Thymus (tissue), 11 donors: ENCODE measurements at regions not wholly inside any gene's neighbourhood (a gene's known extent, or its start where the extent isn't known, plus 50 kb on each side); places are given as distances from the start of the nearest gene placed in this dataset.

Experiments used
- DNase-seq, 9 donors: peaks; one replicate each; pipeline ENCODE4 v3.0.0-alpha.2; 2013; ENCODE audit warnings: low spot score in 9 of 9, low read depth in 6 of 9, missing footprints in 1 of 9
- H3K27ac ChIP-seq, 2 donors: one replicate each; pipeline ENCODE4 v1.5.1; 2013; ENCODE audit warnings: control low read depth in 1 of 2, low read depth in 1 of 2, low read length in 1 of 2, mild to moderate bottlenecking in 1 of 2, moderate library complexity in 1 of 2
- H3K27me3 ChIP-seq, 2 donors: one replicate each; pipeline ENCODE4 v1.5.1; 2013; ENCODE audit warnings: low read length in 1 of 2; ENCODE audit not compliant: control insufficient read depth in 2 of 2, insufficient read depth in 1 of 2
- H3K36me3 ChIP-seq, 2 donors: one replicate each; pipeline ENCODE4 v1.5.1; 2013; ENCODE audit warnings: low read length in 1 of 2, mild to moderate bottlenecking in 1 of 2, moderate library complexity in 1 of 2; ENCODE audit not compliant: control insufficient read depth in 2 of 2, insufficient read depth in 2 of 2
- H3K4me1 ChIP-seq, 2 donors: one replicate each; pipeline ENCODE4 v1.5.1; 2013; ENCODE audit warnings: low read length in 2 of 2; ENCODE audit not compliant: control insufficient read depth in 2 of 2, insufficient read depth in 2 of 2
- H3K4me3 ChIP-seq, 2 donors: one replicate each; pipeline ENCODE4 v1.5.1; 2013; ENCODE audit warnings: low read length in 2 of 2, control low read depth in 1 of 2, mild to moderate bottlenecking in 1 of 2
- H3K9me3 ChIP-seq, 2 donors: one replicate each; pipeline ENCODE4 v1.5.1; 2013; ENCODE audit warnings: low read length in 1 of 2, mild to moderate bottlenecking in 1 of 2; ENCODE audit not compliant: control insufficient read depth in 2 of 2, insufficient read depth in 1 of 2
- WGBS: extraction: QIAGEN DNeasy Blood & Tissue Kit; methylation state at CpG from one replicate; pipeline ENCODE4 v1.1.7; 2013; 5-methylcytosine and 5-hydroxymethylcytosine counted together
- donor health status: healthy.

- Histone ChIP-seq H3K27ac (no peak overlapping the region), H3K9me3 (no peaks in the 10 kb centered on the region), H3K4me1 (peaks cover 0 to 3% of the 10 kb centered on the region in 2 donors), H3K4me3 (no peak overlapping the region), H3K27me3 (no peaks in the 10 kb centered on the region), H3K36me3 (no peaks in the 10 kb centered on the region)
- no peak for DNase-seq
- 91% methylated on average over 5 of the region's 5 CpGs for WGBS
These were observed 190.7 kb downstream of the SNX19 start for GRCh38 chr11:130725421-130726233.

DNA sequence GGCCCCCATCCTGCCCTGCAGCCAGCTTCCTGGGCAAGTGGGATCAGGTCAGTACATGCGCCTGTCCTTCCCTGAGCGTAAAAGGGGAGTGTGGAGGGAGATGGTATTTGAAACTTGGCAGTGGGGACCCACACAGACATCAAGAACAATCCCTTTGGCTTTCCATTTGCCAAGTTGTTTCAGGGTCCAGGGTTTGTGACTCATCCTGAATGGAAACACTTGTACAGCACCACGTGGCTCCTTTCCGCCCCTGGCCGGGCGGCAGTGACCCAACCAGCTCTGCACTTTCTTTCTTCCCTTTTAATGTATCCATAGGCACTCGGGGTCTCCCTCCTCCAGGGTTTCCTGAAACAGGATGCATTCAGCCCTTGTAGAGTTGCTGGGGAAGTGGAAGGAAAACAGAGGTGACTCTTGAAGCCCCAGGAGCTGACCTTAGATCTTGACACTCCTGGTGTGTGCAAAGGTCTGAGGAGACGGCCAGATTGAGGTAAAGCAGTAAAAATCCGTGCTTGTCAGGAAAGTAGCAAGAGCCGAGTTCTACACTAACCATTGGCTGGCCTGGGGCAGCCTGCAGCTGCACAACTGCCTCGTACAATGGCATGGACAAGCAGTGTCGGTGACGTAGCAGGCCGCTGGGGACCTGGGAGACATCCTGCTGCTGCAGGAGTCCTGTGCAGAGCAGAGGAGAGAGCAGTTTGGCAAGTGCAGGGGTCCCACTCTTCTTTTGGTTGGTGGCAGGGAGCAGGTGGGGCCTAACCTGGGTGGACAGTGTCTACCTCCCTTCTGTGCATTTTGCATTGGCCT lies 189.8 kb downstream of the SNX19 start:
- H3K27me3 ChIP-seq = no peaks in the 10 kb centered on the region
- peaks cover 0 to 6% of the 10 kb centered on the region in 2 donors for H3K9me3 ChIP-seq
- no peak overlapping the region for H3K4me3 ChIP-seq
- WGBS = 87% methylated on average over 14 of the region's 14 CpGs
- peak overlapping the region in 1 of 2 donors; percentile 57 for H3K27ac ChIP-seq
- peaks cover 0 to 3% of the 10 kb centered on the region in 2 donors for H3K4me1 ChIP-seq
- H3K36me3 ChIP-seq = no peaks in the 10 kb centered on the region
- DNase-seq = no peak

DNA sequence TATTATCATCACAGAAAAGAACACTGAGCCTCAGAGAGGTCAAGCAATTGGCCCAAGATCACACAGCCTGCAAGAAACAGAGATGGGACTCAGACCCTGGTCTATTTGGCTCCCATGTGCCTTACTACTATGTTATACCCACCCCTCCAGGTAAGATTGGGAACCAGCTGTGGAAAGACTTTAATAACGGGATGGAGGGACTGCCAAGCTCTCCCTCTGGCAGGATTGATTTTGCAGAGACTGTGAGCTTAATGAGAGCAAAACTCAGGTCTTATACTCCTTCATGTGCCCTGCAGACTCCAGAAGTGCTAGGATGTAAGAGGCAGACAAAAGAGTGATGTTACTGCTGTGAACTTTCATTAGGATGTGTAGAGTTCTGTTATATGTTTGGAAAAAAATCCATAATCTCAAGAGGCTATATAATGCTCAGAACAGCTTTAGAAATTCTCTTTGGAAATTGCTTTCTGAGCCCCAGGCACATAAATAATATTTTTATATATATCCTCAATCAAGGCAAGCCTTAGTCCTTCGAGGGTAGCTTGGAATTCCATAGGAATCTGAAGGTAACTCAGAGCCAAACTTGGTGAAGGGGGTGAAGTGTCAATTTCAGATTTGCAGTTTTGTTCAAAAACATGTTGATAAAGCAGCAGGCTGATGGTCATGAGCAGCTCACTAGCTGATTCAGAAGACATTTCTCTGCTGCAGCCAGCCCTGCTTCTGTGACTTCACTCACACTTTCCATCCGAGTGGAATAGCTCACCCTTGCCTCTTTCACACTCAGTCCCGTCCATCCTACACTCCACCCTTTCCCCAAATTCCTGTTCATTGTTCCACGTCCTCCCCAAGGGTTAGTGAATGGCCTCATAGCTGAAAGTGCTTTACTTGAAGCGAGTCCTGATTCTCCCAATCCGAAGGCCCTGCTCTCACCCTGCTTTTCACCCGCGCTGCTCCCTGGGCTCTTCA lies 188.8 kb downstream of the SNX19 start:
- no peaks in the 10 kb centered on the region for H3K27me3 ChIP-seq
- H3K4me1 ChIP-seq = peaks cover 0 to 3% of the 10 kb centered on the region in 2 donors
- H3K4me3 ChIP-seq = no peak overlapping the region
- no peaks in the 10 kb centered on the region for H3K36me3 ChIP-seq
- H3K9me3 ChIP-seq = peaks cover 0 to 6% of the 10 kb centered on the region in 2 donors
- no peak overlapping the region for H3K27ac ChIP-seq
- WGBS = 88% methylated on average over 9 of the region's 9 CpGs
- DNase-seq = no peak

DNA sequence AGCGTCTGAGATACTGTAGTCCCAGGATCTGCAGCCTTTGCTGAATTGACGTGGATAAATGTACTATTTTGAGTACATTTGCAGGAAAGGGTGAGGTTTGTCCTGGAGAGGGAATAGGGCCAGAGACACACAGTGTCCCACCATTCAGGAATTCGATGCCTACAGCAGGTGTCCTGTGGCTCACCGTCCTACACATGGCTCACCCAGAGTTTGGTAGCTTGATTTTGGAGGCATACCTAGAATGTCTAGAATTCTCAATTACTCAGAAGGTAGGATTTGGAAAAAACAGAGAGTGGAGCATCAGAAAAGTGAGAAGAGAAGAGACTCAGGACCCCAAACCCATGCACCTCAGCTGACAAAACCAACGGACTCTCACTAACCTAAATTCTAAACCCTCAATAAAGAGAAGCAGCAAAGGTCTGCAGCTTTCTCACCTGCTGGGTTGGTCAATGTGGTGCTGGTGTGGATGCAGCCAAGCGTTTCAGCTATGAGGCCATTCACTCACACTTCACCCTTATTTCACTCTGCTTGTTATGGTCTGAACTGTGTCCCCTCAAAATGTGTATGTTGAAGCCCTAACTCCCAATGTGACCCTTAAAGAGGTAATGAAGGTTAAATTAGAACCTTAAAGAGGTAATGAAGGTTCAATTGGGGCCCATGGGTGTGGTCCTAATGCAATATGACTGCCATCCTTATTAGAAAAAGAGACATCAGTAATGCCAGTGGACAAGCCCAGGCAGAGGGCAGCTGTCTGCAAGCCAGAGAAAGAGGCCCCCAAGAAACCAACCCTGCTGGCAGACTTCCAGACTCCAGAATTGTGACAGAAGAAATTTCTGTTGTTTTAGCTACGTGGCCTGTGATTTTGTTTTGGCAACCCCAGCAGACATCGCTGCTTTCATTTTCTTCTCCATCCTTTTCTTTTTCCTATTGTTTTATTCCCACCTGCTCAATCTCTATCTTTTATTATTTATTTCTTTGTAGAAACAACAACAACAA lies 187.8 kb downstream of the SNX19 start:
- H3K27me3 ChIP-seq = no peaks in the 10 kb centered on the region
- WGBS = 91% methylated on average over 8 of the region's 8 CpGs
- H3K4me3 ChIP-seq = no peak overlapping the region
- DNase-seq = no peak
- no peaks in the 10 kb centered on the region for H3K36me3 ChIP-seq
- peaks cover 0 to 3% of the 10 kb centered on the region in 2 donors for H3K4me1 ChIP-seq
- H3K9me3 ChIP-seq = peaks cover 0 to 6% of the 10 kb centered on the region in 2 donors
- H3K27ac ChIP-seq = no peak overlapping the region

DNA sequence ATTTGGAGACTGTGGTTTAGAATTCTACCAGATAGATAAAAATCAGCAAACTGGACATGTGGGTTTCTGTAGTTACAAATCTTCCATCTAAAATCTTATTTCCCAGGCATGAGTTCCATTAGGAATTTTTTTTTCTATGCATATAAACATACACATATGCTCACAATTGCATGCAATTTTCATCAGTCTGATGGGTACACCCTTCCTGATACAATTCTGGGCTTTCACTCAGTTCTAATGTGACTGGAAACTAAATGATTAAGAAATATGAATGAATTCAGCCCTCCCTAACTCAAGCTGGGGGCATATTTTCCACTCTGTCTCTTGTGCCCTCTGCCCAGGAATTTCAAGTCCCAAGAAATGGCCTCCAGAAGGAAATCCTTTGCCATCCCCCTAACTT lies 187.1 kb downstream of the SNX19 start:
- no peaks in the 10 kb centered on the region for H3K36me3 ChIP-seq
- no peaks in the 10 kb centered on the region for H3K27me3 ChIP-seq
- H3K9me3 ChIP-seq = peaks cover 0 to 6% of the 10 kb centered on the region in 2 donors
- no peak for DNase-seq
- no peak overlapping the region for H3K27ac ChIP-seq
- peaks cover 0 to 3% of the 10 kb centered on the region in 2 donors for H3K4me1 ChIP-seq
- no peak overlapping the region for H3K4me3 ChIP-seq

GRCh38 chr11:130729678-130730300 lies 186.5 kb downstream of the SNX19 start:
- Histone ChIP-seq H3K9me3 (peaks cover 0 to 6% of the 10 kb centered on the region in 2 donors), H3K27me3 (no peaks in the 10 kb centered on the region), H3K4me1 (peaks cover 0 to 3% of the 10 kb centered on the region in 2 donors), H3K4me3 (no peak overlapping the region), H3K27ac (no peak overlapping the region), H3K36me3 (no peaks in the 10 kb centered on the region)
- 91% methylated on average over 4 of the region's 4 CpGs for WGBS
- DNase-seq = no peak

- Histone ChIP-seq H3K27ac (no peak overlapping the region), H3K4me1 (no peaks in the 10 kb centered on the region), H3K27me3 (no peaks in the 10 kb centered on the region), H3K4me3 (no peak overlapping the region), H3K9me3 (peaks cover 0 to 6% of the 10 kb centered on the region in 2 donors), H3K36me3 (no peaks in the 10 kb centered on the region)
- DNase-seq = no peak
- 97% methylated on average over 5 of the region's 5 CpGs for WGBS
These were observed 184.9 kb downstream of the SNX19 start for GRCh38 chr11:130731401-130731800.

DNA sequence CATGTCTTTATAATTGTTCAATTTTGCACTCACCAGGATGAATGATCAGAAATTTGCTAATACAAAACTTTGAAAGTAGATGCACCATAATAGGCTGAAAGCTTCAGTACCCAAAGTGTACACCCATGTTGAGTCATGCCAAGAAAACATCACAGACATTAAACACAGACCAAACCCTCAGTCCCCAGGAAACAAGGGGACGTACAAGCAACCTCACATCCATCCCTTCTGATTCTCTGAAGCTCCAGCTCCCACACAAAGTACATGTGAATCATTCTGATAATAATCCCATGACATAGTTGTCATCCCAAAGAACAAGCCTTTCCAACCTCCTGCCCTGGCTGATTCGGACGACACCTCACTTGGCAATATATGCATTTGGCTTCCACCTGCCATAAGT lies 183.8 kb downstream of the SNX19 start:
- 94% methylated on average over 3 of the region's 3 CpGs for WGBS
- Histone ChIP-seq H3K4me1 (no peaks in the 10 kb centered on the region), H3K36me3 (no peaks in the 10 kb centered on the region), H3K27me3 (no peaks in the 10 kb centered on the region), H3K27ac (no peak overlapping the region), H3K4me3 (no peak overlapping the region), H3K9me3 (peaks cover 0 to 6% of the 10 kb centered on the region in 2 donors)
- no peak for DNase-seq
